ENCODE measurements at regions not wholly inside any gene's neighbourhood (a gene's known extent, or its start where the extent isn't known, plus 50 kb on each side); places are given as distances from the start of the nearest gene placed in this dataset.

DNA sequence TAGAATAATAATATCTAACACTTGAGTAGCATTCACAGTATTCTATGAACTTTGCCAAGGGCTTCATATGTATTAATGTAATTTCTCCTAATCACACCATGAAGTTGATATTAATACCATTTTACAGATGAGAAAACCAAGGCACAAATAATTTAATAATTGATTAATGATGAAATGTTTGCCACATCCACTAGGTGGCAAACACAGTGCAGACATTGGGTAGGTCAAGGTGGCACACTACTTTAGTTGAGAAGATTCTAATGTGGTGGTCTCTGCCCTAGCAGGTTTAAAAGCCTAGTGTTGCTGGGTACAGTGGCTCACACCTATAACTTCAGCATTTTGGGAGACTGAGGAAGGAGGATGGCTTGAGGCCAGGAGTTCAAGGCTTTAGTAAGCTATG lies 412.4 kb downstream of the SUCLA2 start:
- no peak for TF ChIP-seq EZH2 (IDR thresholded peaks at IDR 0.05; ENCODE audit: low read length)
- TF ChIP-seq, protein P1, sequence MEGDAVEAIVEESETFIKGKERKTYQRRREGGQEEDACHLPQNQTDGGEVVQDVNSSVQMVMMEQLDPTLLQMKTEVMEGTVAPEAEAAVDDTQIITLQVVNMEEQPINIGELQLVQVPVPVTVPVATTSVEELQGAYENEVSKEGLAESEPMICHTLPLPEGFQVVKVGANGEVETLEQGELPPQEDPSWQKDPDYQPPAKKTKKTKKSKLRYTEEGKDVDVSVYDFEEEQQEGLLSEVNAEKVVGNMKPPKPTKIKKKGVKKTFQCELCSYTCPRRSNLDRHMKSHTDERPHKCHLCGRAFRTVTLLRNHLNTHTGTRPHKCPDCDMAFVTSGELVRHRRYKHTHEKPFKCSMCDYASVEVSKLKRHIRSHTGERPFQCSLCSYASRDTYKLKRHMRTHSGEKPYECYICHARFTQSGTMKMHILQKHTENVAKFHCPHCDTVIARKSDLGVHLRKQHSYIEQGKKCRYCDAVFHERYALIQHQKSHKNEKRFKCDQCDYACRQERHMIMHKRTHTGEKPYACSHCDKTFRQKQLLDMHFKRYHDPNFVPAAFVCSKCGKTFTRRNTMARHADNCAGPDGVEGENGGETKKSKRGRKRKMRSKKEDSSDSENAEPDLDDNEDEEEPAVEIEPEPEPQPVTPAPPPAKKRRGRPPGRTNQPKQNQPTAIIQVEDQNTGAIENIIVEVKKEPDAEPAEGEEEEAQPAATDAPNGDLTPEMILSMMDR (optimal IDR thresholded peaks at IDR 0.05 in 1 of 3, IDR thresholded peaks at IDR 0.05 in 1 of 3, conservative IDR thresholded peaks at IDR 0.05 in 1 of 3; ENCODE audit: extremely low read depth in 1 of 3, insufficient read depth in 2 of 3, low read length in 3 of 3) = no peak

DNA sequence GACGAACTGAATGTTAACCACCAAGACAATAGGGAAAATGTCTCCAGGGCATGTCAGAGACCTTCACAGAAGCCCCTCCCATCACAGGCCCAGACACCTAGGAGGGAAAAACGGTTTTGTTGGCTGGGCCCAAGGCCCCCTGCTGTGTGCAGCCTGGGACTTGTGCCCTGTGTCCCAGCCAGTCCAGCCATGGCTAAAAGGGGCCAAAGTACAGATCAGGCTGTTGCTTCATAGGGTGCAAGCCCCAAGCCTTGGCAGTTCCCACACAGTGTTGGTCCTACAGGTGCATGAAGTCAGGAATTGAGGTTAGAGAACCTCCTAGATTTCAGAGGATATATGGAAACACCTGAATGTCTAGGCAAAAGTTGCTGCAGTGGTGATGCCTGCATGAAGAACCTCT lies 428.7 kb downstream of the SUCLA2 start:
- FAIRE-seq = no peak
- Histone ChIP-seq H3K4me2 (ENCODE audit: control insufficient read depth, extremely low read depth, insufficient read depth, low read depth, low read length) (no peak overlapping the region), H3K9ac (ENCODE audit: control insufficient read depth, extremely low read depth, insufficient read depth, low read length) (no peak overlapping the region), H2AFZ (ENCODE audit: control insufficient read depth, low read length) (no peak overlapping the region), H3K4me3 (ENCODE audit: control insufficient read depth in 2 of 3, extremely low read depth in 1 of 3, insufficient read depth in 2 of 3, low read depth in 1 of 3, low read length in 3 of 3) (no peak overlapping the region), H3K36me3 (ENCODE audit: control insufficient read depth in 2 of 2, extremely low read depth in 1 of 2, insufficient read depth in 2 of 2, low read length in 2 of 2) (no peaks in the 10 kb centered on the region), H3K27ac (ENCODE audit: control insufficient read depth, insufficient read depth, low read length) (no peak overlapping the region), H3K79me2 (ENCODE audit: control insufficient read depth, insufficient read depth, low read length) (no peaks in the 10 kb centered on the region), H3K9me3 (ENCODE audit: control insufficient read depth, low read depth, low read length) (peaks cover 5% of the 10 kb centered on the region), H3K4me1 (ENCODE audit: control insufficient read depth, extremely low read depth, insufficient read depth, low read length) (no peaks in the 10 kb centered on the region), H4K20me1 (ENCODE audit: control insufficient read depth, extremely low read depth, insufficient read depth, low read length) (no peaks in the 10 kb centered on the region), H3K27me3 (ENCODE audit: control insufficient read depth, extremely low read depth, insufficient read depth, low read length) (no peaks in the 10 kb centered on the region), H3K9me1 (ENCODE audit: control insufficient read depth, extremely low read depth, insufficient read depth, low read length) (no peaks in the 10 kb centered on the region)
- TF ChIP-seq, protein P1 (optimal IDR thresholded peaks at IDR 0.05 in 1 of 3, IDR thresholded peaks at IDR 0.05 in 1 of 3, conservative IDR thresholded peaks at IDR 0.05 in 1 of 3; ENCODE audit: extremely low read depth in 1 of 3, insufficient read depth in 2 of 3, low read length in 3 of 3) = no peak
- no peak for TF ChIP-seq EZH2 (IDR thresholded peaks at IDR 0.05; ENCODE audit: low read length)
- DNase-seq (ENCODE audit: low read depth, low spot score) = no peak
- dilution Hi-C loops (cut with MboI; ENCODE audit: extremely low pct_ligation_motif_present, low sequenced_read_pairs) = no loop called here

More for the DNA sequence above, 412.4 kb downstream of the SUCLA2 start:
- Histone ChIP-seq H2AFZ (ENCODE audit: control insufficient read depth, low read length) (no peak overlapping the region), H4K20me1 (ENCODE audit: control insufficient read depth, extremely low read depth, insufficient read depth, low read length) (no peaks in the 10 kb centered on the region), H3K4me2 (ENCODE audit: control insufficient read depth, extremely low read depth, insufficient read depth, low read depth, low read length) (no peak overlapping the region), H3K4me3 (ENCODE audit: control insufficient read depth in 2 of 3, extremely low read depth in 1 of 3, insufficient read depth in 2 of 3, low read depth in 1 of 3, low read length in 3 of 3) (no peak overlapping the region), H3K79me2 (ENCODE audit: control insufficient read depth, insufficient read depth, low read length) (no peaks in the 10 kb centered on the region), H3K9ac (ENCODE audit: control insufficient read depth, extremely low read depth, insufficient read depth, low read length) (no peak overlapping the region), H3K27ac (ENCODE audit: control insufficient read depth, insufficient read depth, low read length) (no peak overlapping the region), H3K9me1 (ENCODE audit: control insufficient read depth, extremely low read depth, insufficient read depth, low read length) (no peaks in the 10 kb centered on the region), H3K27me3 (ENCODE audit: control insufficient read depth, extremely low read depth, insufficient read depth, low read length) (no peaks in the 10 kb centered on the region), H3K36me3 (ENCODE audit: control insufficient read depth in 2 of 2, extremely low read depth in 1 of 2, insufficient read depth in 2 of 2, low read length in 2 of 2) (no peaks in the 10 kb centered on the region), H3K4me1 (ENCODE audit: control insufficient read depth, extremely low read depth, insufficient read depth, low read length) (no peaks in the 10 kb centered on the region), H3K9me3 (ENCODE audit: control insufficient read depth, low read depth, low read length) (no peaks in the 10 kb centered on the region)
- DNase-seq (ENCODE audit: low read depth, low spot score) (no peak), FAIRE-seq (no peak)
- dilution Hi-C loops (cut with MboI; ENCODE audit: extremely low pct_ligation_motif_present, low sequenced_read_pairs) = no loop called here
